GM12864 (cell line): ENCODE measurements at regions not wholly inside any gene's neighbourhood (a gene's known extent, or its start where the extent isn't known, plus 50 kb on each side); places are given as distances from the start of the nearest gene placed in this dataset.

ENCODE experiments used
- DNase-seq: peaks from one replicate; pipeline ENCODE4 v3.0.0-alpha.2; 2011; ENCODE audit warnings: low read depth
- H3K4me3 ChIP-seq: 2 replicates; pipeline ENCODE4 v1.5.1; 2011; ENCODE audit warnings: mild to moderate bottlenecking, low read depth, low read length, control low read depth
- CTCF ChIP-seq: IDR thresholded peaks from 2 replicates; pipeline ENCODE4 v1.5.1; 2011; ENCODE audit warnings: low read depth, mild to moderate bottlenecking, moderate library complexity, low read length, control low read depth, inconsistent platforms; ENCODE audit errors: missing control alignments

- TF ChIP-seq CTCF, result no peak
- DNase-seq, result no peak
- H3K4me3 ChIP-seq, result no peak overlapping the region
These were observed 88.3 kb upstream of the MPDZ start for GRCh38 chr9:13367784-13368183.

- DNase-seq, result no peak
- no peak overlapping the region for H3K4me3 ChIP-seq
- TF ChIP-seq CTCF, result no peak
These were observed 84.9 kb upstream of the MPDZ start for GRCh38 chr9:13364271-13365000.

- no peak for TF ChIP-seq CTCF
- H3K4me3 ChIP-seq, result no peak overlapping the region
- DNase-seq, result no peak
These were observed 81.6 kb upstream of the MPDZ start for GRCh38 chr9:13361076-13361475.

GRCh38 chr9:13360188-13360587 is 80.7 kb upstream of the MPDZ start:
- no peak overlapping the region for H3K4me3 ChIP-seq
- DNase-seq, result no peak
- no peak for TF ChIP-seq CTCF

GRCh38 chr9:13358128-13358527 is 78.6 kb upstream of the MPDZ start:
- no peak for DNase-seq
- TF ChIP-seq CTCF, result no peak
- H3K4me3 ChIP-seq, result no peak overlapping the region

- no peak for DNase-seq
- no peak overlapping the region for H3K4me3 ChIP-seq
- TF ChIP-seq CTCF, result no peak
These were observed 75.2 kb upstream of the MPDZ start for GRCh38 chr9:13354733-13355132.

- H3K4me3 ChIP-seq, result no peak overlapping the region
- DNase-seq, result no peak
- TF ChIP-seq CTCF, result no peak
These were observed 73.0 kb upstream of the MPDZ start for GRCh38 chr9:13352451-13352979.
